ENCODE measurements at regions not wholly inside any gene's neighbourhood (a gene's known extent, or its start where the extent isn't known, plus 50 kb on each side); places are given as distances from the start of the nearest gene placed in this dataset.

- no peaks in the 10 kb centered on the region for H3K36me3 Mint-ChIP-seq (ENCODE audit: low read depth)
- Histone ChIP-seq H3K27me3 (ENCODE audit: insufficient read depth) (no peaks in the 10 kb centered on the region), H3K79me2 (replicated peaks; ENCODE audit: insufficient read depth) (no peaks in the 10 kb centered on the region), H2AFZ (no peak overlapping the region), H3F3A (replicated peaks; ENCODE audit: low read depth) (no peaks in the 10 kb centered on the region), H3K4me2 (no peak overlapping the region), H3K4me1 (ENCODE audit: insufficient read depth) (no peaks in the 10 kb centered on the region), H3K9me2 (ENCODE audit: insufficient read depth) (no peaks in the 10 kb centered on the region), H3K4me3 (no peak overlapping the region), H3K27ac (ENCODE audit: low read depth) (no peak overlapping the region), H3K36me3 (ENCODE audit: insufficient read depth) (no peaks in the 10 kb centered on the region), H4K20me1 (replicated peaks; ENCODE audit: insufficient read depth) (no peaks in the 10 kb centered on the region)
- ATAC-seq (no peak), DNase-seq (ENCODE audit: low spot score) (no peak)
- H3K9me3 Mint-ChIP-seq: peaks cover 5% of the 10 kb centered on the region; the same call in 2 of the 3 replicates
- H3K4me1 Mint-ChIP-seq: peaks cover 14% of the 10 kb centered on the region; the same call in 2 of the 3 replicates
- peaks cover 10% of the 10 kb centered on the region for H3K27me3 Mint-ChIP-seq (ENCODE audit: insufficient read depth, low read depth, poor library complexity)
- no peak overlapping the region for H3K4me3 Mint-ChIP-seq
- H3K27ac Mint-ChIP-seq: no peak overlapping the region
- TF ChIP-seq EZH2phosphoT487 (IDR thresholded peaks at IDR 0.05; ENCODE audit: unreplicated experiment): no peak
- TF ChIP-seq ZNF331 (CRISPR knock-in tag; IDR thresholded peaks at IDR 0.05; ENCODE audit: low read depth): no peak
- no peak for TF ChIP-seq ZNF114 (CRISPR knock-in tag; IDR thresholded peaks at IDR 0.05)
- TF ChIP-seq CTCF (conservative IDR thresholded peaks at IDR 0.05; ENCODE audit: low read depth in 2 of 2): no peak
- TF ChIP-seq, protein P1, sequence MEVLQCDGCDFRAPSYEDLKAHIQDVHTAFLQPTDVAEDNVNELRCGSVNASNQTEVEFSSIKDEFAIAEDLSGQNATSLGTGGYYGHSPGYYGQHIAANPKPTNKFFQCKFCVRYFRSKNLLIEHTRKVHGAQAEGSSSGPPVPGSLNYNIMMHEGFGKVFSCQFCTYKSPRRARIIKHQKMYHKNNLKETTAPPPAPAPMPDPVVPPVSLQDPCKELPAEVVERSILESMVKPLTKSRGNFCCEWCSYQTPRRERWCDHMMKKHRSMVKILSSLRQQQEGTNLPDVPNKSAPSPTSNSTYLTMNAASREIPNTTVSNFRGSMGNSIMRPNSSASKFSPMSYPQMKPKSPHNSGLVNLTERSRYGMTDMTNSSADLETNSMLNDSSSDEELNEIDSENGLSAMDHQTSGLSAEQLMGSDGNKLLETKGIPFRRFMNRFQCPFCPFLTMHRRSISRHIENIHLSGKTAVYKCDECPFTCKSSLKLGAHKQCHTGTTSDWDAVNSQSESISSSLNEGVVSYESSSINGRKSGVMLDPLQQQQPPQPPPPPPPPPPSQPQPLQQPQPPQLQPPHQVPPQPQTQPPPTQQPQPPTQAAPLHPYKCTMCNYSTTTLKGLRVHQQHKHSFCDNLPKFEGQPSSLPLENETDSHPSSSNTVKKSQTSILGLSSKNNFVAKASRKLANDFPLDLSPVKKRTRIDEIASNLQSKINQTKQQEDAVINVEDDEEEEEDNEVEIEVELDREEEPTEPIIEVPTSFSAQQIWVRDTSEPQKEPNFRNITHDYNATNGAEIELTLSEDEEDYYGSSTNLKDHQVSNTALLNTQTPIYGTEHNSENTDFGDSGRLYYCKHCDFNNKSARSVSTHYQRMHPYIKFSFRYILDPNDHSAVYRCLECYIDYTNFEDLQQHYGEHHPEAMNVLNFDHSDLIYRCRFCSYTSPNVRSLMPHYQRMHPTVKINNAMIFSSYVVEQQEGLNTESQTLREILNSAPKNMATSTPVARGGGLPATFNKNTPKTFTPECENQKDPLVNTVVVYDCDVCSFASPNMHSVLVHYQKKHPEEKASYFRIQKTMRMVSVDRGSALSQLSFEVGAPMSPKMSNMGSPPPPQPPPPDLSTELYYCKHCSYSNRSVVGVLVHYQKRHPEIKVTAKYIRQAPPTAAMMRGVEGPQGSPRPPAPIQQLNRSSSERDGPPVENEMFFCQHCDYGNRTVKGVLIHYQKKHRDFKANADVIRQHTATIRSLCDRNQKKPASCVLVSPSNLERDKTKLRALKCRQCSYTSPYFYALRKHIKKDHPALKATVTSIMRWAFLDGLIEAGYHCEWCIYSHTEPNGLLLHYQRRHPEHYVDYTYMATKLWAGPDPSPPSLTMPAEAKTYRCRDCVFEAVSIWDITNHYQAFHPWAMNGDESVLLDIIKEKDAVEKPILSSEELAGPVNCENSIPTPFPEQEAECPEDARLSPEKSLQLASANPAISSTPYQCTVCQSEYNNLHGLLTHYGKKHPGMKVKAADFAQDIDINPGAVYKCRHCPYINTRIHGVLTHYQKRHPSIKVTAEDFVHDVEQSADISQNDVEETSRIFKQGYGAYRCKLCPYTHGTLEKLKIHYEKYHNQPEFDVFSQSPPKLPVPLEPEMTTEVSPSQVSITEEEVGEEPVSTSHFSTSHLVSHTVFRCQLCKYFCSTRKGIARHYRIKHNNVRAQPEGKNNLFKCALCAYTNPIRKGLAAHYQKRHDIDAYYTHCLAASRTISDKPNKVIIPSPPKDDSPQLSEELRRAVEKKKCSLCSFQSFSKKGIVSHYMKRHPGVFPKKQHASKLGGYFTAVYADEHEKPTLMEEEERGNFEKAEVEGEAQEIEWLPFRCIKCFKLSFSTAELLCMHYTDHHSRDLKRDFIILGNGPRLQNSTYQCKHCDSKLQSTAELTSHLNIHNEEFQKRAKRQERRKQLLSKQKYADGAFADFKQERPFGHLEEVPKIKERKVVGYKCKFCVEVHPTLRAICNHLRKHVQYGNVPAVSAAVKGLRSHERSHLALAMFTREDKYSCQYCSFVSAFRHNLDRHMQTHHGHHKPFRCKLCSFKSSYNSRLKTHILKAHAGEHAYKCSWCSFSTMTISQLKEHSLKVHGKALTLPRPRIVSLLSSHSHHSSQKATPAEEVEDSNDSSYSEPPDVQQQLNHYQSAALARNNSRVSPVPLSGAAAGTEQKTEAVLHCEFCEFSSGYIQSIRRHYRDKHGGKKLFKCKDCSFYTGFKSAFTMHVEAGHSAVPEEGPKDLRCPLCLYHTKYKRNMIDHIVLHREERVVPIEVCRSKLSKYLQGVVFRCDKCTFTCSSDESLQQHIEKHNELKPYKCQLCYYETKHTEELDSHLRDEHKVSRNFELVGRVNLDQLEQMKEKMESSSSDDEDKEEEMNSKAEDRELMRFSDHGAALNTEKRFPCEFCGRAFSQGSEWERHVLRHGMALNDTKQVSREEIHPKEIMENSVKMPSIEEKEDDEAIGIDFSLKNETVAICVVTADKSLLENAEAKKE (CRISPR knock-in tag; IDR thresholded peaks at IDR 0.05): no peak
These were observed 262.6 kb upstream of the HDAC4 start for GRCh38 chr2:239663364-239663924.
